ENCODE measurements at regions not wholly inside any gene's neighbourhood (a gene's known extent, or its start where the extent isn't known, plus 50 kb on each side); places are given as distances from the start of the nearest gene placed in this dataset.

- Histone ChIP-seq H3F3A (ENCODE audit: insufficient read depth, low read length, poor library complexity, severe bottlenecking) (no peaks in the 10 kb centered on the region), H3K9ac (ENCODE audit: low read length) (no peak overlapping the region), H3K9me2 (ENCODE audit: insufficient read depth, low read length) (no peaks in the 10 kb centered on the region), H3K79me2 (replicated peaks; ENCODE audit: insufficient read depth, low read length) (no peaks in the 10 kb centered on the region), H3K27ac (ENCODE audit: low read length) (no peak overlapping the region), H3K36me3 (ENCODE audit: insufficient read depth, low read length) (no peaks in the 10 kb centered on the region), H3K27me3 (ENCODE audit: insufficient read depth, low read depth, low read length) (no peaks in the 10 kb centered on the region), H4K20me1 (ENCODE audit: insufficient read depth) (no peaks in the 10 kb centered on the region), H3K4me2 (ENCODE audit: low read length) (no peak overlapping the region), H2AFZ (ENCODE audit: low read depth, low read length) (no peak overlapping the region), H3K9me3 (ENCODE audit: low read length) (no peaks in the 10 kb centered on the region), H3K4me3 (ENCODE audit: low read length) (no peak overlapping the region)
- no peak for TF ChIP-seq MXI1 (conservative IDR thresholded peaks at IDR 0.05; ENCODE audit: poor library complexity, severe bottlenecking)
- no peak for TF ChIP-seq REST (IDR thresholded peaks at IDR 0.05; ENCODE audit: borderline replicate concordance)
- no peak for TF ChIP-seq EZH2 (IDR thresholded peaks at IDR 0.05; ENCODE audit: borderline replicate concordance, insufficient read depth, low read length, poor library complexity, severe bottlenecking)
- no peak for TF ChIP-seq RAD21 (conservative IDR thresholded peaks at IDR 0.05)
- no peak for TF ChIP-seq POLR2AphosphoS5 (IDR thresholded peaks at IDR 0.05)
- no peak for TF ChIP-seq SMC3 (conservative IDR thresholded peaks at IDR 0.05; ENCODE audit: poor library complexity)
- no peak for TF ChIP-seq EP300 (conservative IDR thresholded peaks at IDR 0.05; ENCODE audit: poor library complexity, severe bottlenecking)
- no peak for TF ChIP-seq CTCF (IDR thresholded peaks at IDR 0.05; ENCODE audit: poor library complexity, severe bottlenecking)
- no peak for TF ChIP-seq TAF1 (IDR thresholded peaks at IDR 0.05; ENCODE audit: low read depth)
These were observed 1089.1 kb upstream of the RAG2 start for GRCh38 chr11:37687130-37687529.

GRCh38 chr11:37671321-37671720, 1073.3 kb upstream of the RAG2 start:
- Histone ChIP-seq H3K36me3 (ENCODE audit: insufficient read depth, low read length) (no peaks in the 10 kb centered on the region), H3K4me2 (ENCODE audit: low read length) (no peak overlapping the region), H3K27ac (ENCODE audit: low read length) (no peak overlapping the region), H4K20me1 (ENCODE audit: insufficient read depth) (no peaks in the 10 kb centered on the region), H3F3A (ENCODE audit: insufficient read depth, low read length, poor library complexity, severe bottlenecking) (no peaks in the 10 kb centered on the region), H3K27me3 (ENCODE audit: insufficient read depth, low read depth, low read length) (no peaks in the 10 kb centered on the region), H3K9ac (ENCODE audit: low read length) (no peak overlapping the region), H3K4me3 (ENCODE audit: low read length) (no peak overlapping the region), H2AFZ (ENCODE audit: low read depth, low read length) (no peak overlapping the region), H3K79me2 (replicated peaks; ENCODE audit: insufficient read depth, low read length) (no peaks in the 10 kb centered on the region), H3K9me3 (ENCODE audit: low read length) (no peaks in the 10 kb centered on the region), H3K9me2 (ENCODE audit: insufficient read depth, low read length) (no peaks in the 10 kb centered on the region)
- TF ChIP-seq MXI1 (conservative IDR thresholded peaks at IDR 0.05; ENCODE audit: poor library complexity, severe bottlenecking) (no peak), TAF1 (IDR thresholded peaks at IDR 0.05; ENCODE audit: low read depth) (no peak), EP300 (conservative IDR thresholded peaks at IDR 0.05; ENCODE audit: poor library complexity, severe bottlenecking) (no peak), CTCF (IDR thresholded peaks at IDR 0.05; ENCODE audit: poor library complexity, severe bottlenecking) (no peak), SMC3 (conservative IDR thresholded peaks at IDR 0.05; ENCODE audit: poor library complexity) (no peak), RAD21 (conservative IDR thresholded peaks at IDR 0.05) (no peak), POLR2AphosphoS5 (IDR thresholded peaks at IDR 0.05) (no peak)
